Naive thymus-derived CD4-positive, alpha-beta T cell (primary cell): ENCODE measurements at regions not wholly inside any gene's neighbourhood (a gene's known extent, or its start where the extent isn't known, plus 50 kb on each side); places are given as distances from the start of the nearest gene placed in this dataset.

Source experiments
- ATAC-seq: fragments of 150-1000 bp; cut with Tn5 transposase; 2 replicates; pipeline ENCODE4 v1.10.0; 2021; ENCODE audit warnings: mild to moderate bottlenecking, moderate library complexity
- CTCF ChIA-PET: fragments of 350-600 bp; sonication (Branson Sonifier 250); formaldehyde crosslinking; loops from one replicate; lab custom pipeline; 2021; ENCODE audit warnings: antibody characterized with exemption; lab: Charles Lee
- POLR2A ChIA-PET: fragments of 350-600 bp; sonication (Branson Sonifier 250); formaldehyde crosslinking; loops from one replicate; lab custom pipeline; 2021; ENCODE audit warnings: antibody characterized with exemption, inconsistent platforms; lab: Charles Lee
- DNase-seq, 9 donors: peaks; one replicate each; pipeline versions ENCODE4 v3.0.0 to v3.0.0-alpha.2; 2020 to 2022; ENCODE audit warnings: mixed read lengths in 1 of 9
- H3K27ac ChIP-seq: one replicate; pipeline ENCODE4 v1.7.0; 2013; ENCODE audit warnings: mild to moderate bottlenecking, low read depth, low read length, moderate library complexity
- H3K27me3 ChIP-seq, 2 donors: one replicate each; pipeline ENCODE4 v1.7.0; 2013; ENCODE audit warnings: low read length in 2 of 2, mild to moderate bottlenecking in 2 of 2, moderate library complexity in 2 of 2; ENCODE audit not compliant: control insufficient read depth in 2 of 2, insufficient read depth in 2 of 2
- H3K36me3 ChIP-seq, 3 experiments: 1 replicate in 2 of 3; 2 replicates in 1 of 3; pipeline ENCODE4 v1.7.0; 2013; ENCODE audit warnings: low read length in 3 of 3, mild to moderate bottlenecking in 3 of 3, moderate library complexity in 1 of 3; ENCODE audit not compliant: insufficient read depth in 3 of 3, control insufficient read depth in 2 of 3
- H3K4me1 ChIP-seq, 2 donors: one replicate each; pipeline ENCODE4 v1.7.0; 2013; ENCODE audit warnings: low read length in 2 of 2, mild to moderate bottlenecking in 2 of 2, moderate library complexity in 1 of 2; ENCODE audit not compliant: control insufficient read depth in 2 of 2, insufficient read depth in 2 of 2
- H3K4me3 ChIP-seq: 2 replicates; pipeline ENCODE4 v1.7.0; 2013; ENCODE audit warnings: mild to moderate bottlenecking, low read length
- H3K9me3 ChIP-seq, 3 experiments: 1 replicate in 2 of 3; 2 replicates in 1 of 3; pipeline ENCODE4 v1.7.0; 2013; ENCODE audit warnings: low read length in 3 of 3; ENCODE audit not compliant: control insufficient read depth in 2 of 3
- H3K27ac Mint-ChIP-seq, 9 donors: one replicate each; pipeline ENCODE4 v1.8.0; 2020 to 2022; ENCODE audit warnings: mixed read lengths in 9 of 9, mild to moderate bottlenecking in 8 of 9, moderate library complexity in 5 of 9, inconsistent platforms in 2 of 9
- H3K27me3 Mint-ChIP-seq, 5 donors: one replicate each; pipeline ENCODE4 v1.8.0; 2021 to 2022; ENCODE audit warnings: mixed read lengths in 5 of 5, mild to moderate bottlenecking in 1 of 5
- H3K36me3 Mint-ChIP-seq, 5 donors: one replicate each; pipeline ENCODE4 v1.8.0; 2020 to 2022; ENCODE audit warnings: mixed read lengths in 5 of 5, mild to moderate bottlenecking in 3 of 5, inconsistent platforms in 1 of 5
- H3K4me1 Mint-ChIP-seq, 7 donors: one replicate each; pipeline ENCODE4 v1.8.0; 2020 to 2022; ENCODE audit warnings: mixed read lengths in 7 of 7, mild to moderate bottlenecking in 3 of 7, inconsistent platforms in 1 of 7
- H3K4me3 Mint-ChIP-seq, 10 donors: one replicate each; pipeline ENCODE4 v1.8.0; 2020 to 2022; ENCODE audit warnings: mild to moderate bottlenecking in 10 of 10, mixed read lengths in 10 of 10, moderate library complexity in 6 of 10, inconsistent platforms in 2 of 10
- H3K9me3 Mint-ChIP-seq, 11 donors: one replicate each; pipeline ENCODE4 v1.8.0; 2020 to 2022; ENCODE audit warnings: mixed read lengths in 11 of 11, mild to moderate bottlenecking in 4 of 11, inconsistent platforms in 1 of 11, moderate library complexity in 1 of 11
- intact Hi-C, 2 donors: fragments of 100-400 bp; cut with micrococcal nuclease; formaldehyde crosslinking; loops; one replicate each; pipeline ENCODE4 v1.15.1; 2023

DNA sequence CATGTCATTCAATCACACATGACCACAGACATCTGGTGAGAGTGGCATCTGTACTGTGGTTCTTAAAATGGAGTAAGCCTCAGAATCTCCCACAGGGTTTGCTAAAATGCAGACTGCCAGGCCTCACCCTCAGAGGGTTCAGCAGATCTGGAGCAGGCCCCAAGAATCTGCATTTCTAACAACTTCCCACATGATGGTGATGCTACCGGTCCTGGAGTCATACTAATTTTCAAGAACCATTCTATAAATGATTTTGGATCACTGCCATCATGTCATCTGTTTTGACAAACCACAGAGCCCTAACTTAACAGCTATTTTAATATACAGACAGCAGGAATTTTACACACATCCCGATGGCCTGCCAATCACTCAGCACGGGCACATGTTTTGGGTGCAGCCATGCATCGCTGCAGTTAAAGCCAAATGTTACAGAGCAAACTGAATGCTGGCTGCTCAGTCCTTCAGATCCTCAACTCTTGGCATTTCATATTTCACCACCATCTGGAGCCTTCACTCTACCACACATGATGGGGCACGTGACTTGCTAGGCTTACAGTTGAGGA lies 792.1 kb upstream of the AMELY start:
- CTCF ChIA-PET = no interaction called here
- DNase-seq (no peak), ATAC-seq (no peak)
- POLR2A ChIA-PET = no interaction called here
- peaks cover 0 to 6% (median 0%) of the 10 kb centered on the region in 5 donors for H3K27me3 Mint-ChIP-seq
- peaks cover 0 to 3% (median 0%) of the 10 kb centered on the region in 7 donors for H3K4me1 Mint-ChIP-seq
- no peak overlapping the region for H3K27ac ChIP-seq
- H3K27me3 ChIP-seq = no peaks in the 10 kb centered on the region
- H3K36me3 ChIP-seq = no peaks in the 10 kb centered on the region
- H3K27ac Mint-ChIP-seq = no peak overlapping the region
- no peaks in the 10 kb centered on the region for H3K36me3 Mint-ChIP-seq
- H3K4me3 Mint-ChIP-seq = no peak overlapping the region
- H3K4me3 ChIP-seq = no peak overlapping the region
- H3K4me1 ChIP-seq = no peaks in the 10 kb centered on the region
- H3K9me3 Mint-ChIP-seq = peaks cover 0 to 4% (median 0%) of the 10 kb centered on the region in 11 donors
- no peaks in the 10 kb centered on the region for H3K9me3 ChIP-seq
- intact Hi-C loops = no loop called here

DNA sequence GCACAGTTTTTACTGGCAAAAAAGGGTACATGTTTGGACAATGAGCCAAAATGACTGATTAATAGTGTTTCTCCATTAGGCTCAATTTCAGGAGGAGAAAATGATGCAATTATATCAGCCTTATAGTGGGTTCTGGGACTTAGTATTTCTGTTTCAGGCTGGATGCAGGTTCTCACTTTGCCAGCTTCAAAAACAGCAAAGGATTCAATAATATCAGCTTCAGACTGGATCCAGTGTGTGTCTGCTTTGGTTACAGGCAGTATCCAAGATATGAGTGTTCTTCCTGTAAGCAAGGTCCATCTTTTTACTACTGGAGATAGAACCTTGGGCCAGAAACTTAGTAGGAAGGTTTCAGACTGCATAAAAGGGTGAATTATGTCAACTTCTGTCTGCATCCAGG lies 790.9 kb upstream of the AMELY start:
- CTCF ChIA-PET = no interaction called here
- Mint-ChIP-seq H3K27me3 (peaks cover 0 to 4% (median 0%) of the 10 kb centered on the region in 5 donors), H3K36me3 (no peaks in the 10 kb centered on the region), H3K27ac (no peak overlapping the region), H3K9me3 (no peaks in the 10 kb centered on the region), H3K4me3 (no peak overlapping the region), H3K4me1 (peaks cover 0 to 3% (median 0%) of the 10 kb centered on the region in 7 donors)
- Histone ChIP-seq H3K4me3 (no peak overlapping the region), H3K4me1 (no peaks in the 10 kb centered on the region), H3K27ac (no peak overlapping the region), H3K27me3 (no peaks in the 10 kb centered on the region), H3K9me3 (no peaks in the 10 kb centered on the region), H3K36me3 (no peaks in the 10 kb centered on the region)
- POLR2A ChIA-PET = no interaction called here
- ATAC-seq (no peak), DNase-seq (no peak)
- intact Hi-C loops = no loop called here

DNA sequence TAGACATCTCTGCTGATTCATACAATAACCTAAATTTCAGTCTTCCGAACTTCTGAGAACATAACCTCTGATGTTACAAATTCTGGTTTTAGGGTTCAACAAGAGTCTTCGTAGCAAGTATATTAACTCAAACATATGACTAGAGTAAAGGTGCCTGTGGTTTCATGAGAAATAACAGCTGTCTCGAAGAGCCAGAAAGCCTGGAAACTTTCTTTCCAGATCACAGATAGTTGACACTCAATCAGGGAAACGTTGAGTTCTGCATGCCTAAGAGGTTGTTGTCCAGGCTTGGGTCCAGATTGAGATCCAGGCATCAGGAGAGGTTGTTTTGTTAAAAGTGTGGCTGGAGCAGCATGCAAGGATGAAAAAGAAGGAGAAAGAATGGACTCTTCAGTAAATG lies 790.1 kb upstream of the AMELY start:
- Mint-ChIP-seq H3K9me3 (no peaks in the 10 kb centered on the region), H3K27me3 (peaks cover 0 to 4% (median 0%) of the 10 kb centered on the region in 5 donors), H3K4me1 (peaks cover 0 to 3% (median 0%) of the 10 kb centered on the region in 7 donors), H3K27ac (no peak overlapping the region), H3K36me3 (no peaks in the 10 kb centered on the region), H3K4me3 (no peak overlapping the region)
- H3K4me3 ChIP-seq = no peak overlapping the region
- no peak for DNase-seq
- H3K27me3 ChIP-seq = no peaks in the 10 kb centered on the region
- intact Hi-C loops = no loop called here
- no peaks in the 10 kb centered on the region for H3K9me3 ChIP-seq
- ATAC-seq = no peak
- ChIA-PET CTCF (no interaction called here), POLR2A (no interaction called here)
- H3K36me3 ChIP-seq = no peaks in the 10 kb centered on the region
- H3K27ac ChIP-seq = no peak overlapping the region
- no peaks in the 10 kb centered on the region for H3K4me1 ChIP-seq

DNA sequence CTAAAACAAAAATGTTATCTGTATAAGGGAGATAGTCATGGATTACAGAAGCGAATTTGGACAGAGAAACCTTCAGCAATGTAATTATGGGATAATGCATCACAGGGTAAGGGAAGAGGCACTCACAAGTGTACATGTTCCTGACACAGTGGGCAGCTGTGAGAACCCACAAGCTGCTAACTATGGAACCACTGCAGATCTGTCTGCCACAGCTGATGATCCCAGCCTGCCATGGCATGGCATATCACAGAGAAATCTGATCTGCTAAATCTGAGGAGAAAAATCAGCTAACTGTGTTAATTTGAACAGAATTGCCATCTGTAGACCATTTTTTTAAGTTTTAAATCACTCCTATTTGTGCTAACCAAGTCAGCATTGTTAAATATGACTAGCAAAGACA lies 786.0 kb upstream of the AMELY start:
- Mint-ChIP-seq H3K36me3 (no peaks in the 10 kb centered on the region), H3K4me3 (no peak overlapping the region), H3K4me1 (peaks cover 0 to 3% (median 0%) of the 10 kb centered on the region in 7 donors), H3K9me3 (no peaks in the 10 kb centered on the region), H3K27ac (no peak overlapping the region), H3K27me3 (peaks cover 0 to 4% (median 0%) of the 10 kb centered on the region in 5 donors)
- no peak for ATAC-seq
- CTCF ChIA-PET = no interaction called here
- no peak for DNase-seq
- Histone ChIP-seq H3K4me3 (no peak overlapping the region), H3K4me1 (no peaks in the 10 kb centered on the region), H3K36me3 (no peaks in the 10 kb centered on the region), H3K9me3 (no peaks in the 10 kb centered on the region), H3K27me3 (no peaks in the 10 kb centered on the region), H3K27ac (no peak overlapping the region)
- intact Hi-C loops = no loop called here
- POLR2A ChIA-PET = no interaction called here

DNA sequence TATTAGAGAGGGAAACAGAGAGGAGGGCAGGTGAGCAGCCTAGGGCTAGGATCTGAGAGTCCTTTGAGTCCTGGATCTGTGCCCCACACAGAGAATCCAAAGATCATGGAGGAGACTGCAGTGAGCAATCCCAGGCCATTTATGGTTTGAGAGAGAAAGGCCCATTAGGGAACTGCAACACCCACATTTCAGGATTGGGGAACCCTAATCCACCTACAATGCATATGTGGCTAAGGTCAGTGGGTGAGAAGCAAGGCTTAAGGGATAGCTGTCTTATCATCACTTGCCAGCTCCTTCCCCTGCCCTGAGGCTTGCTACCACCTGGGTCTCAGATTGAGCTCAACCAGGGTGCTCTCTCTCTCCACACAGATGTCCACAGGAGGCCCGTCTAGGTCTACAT lies 781.1 kb upstream of the AMELY start:
- intact Hi-C loops = no loop called here
- Histone ChIP-seq H3K9me3 (no peaks in the 10 kb centered on the region), H3K27me3 (no peaks in the 10 kb centered on the region), H3K4me3 (no peak overlapping the region), H3K36me3 (no peaks in the 10 kb centered on the region), H3K27ac (no peak overlapping the region), H3K4me1 (no peaks in the 10 kb centered on the region)
- CTCF ChIA-PET = no interaction called here
- Mint-ChIP-seq H3K9me3 (no peaks in the 10 kb centered on the region), H3K4me3 (no peak overlapping the region), H3K27me3 (no peaks in the 10 kb centered on the region), H3K36me3 (no peaks in the 10 kb centered on the region), H3K27ac (no peak overlapping the region), H3K4me1 (no peaks in the 10 kb centered on the region)
- DNase-seq (no peak), ATAC-seq (no peak)
- POLR2A ChIA-PET = no interaction called here

DNA sequence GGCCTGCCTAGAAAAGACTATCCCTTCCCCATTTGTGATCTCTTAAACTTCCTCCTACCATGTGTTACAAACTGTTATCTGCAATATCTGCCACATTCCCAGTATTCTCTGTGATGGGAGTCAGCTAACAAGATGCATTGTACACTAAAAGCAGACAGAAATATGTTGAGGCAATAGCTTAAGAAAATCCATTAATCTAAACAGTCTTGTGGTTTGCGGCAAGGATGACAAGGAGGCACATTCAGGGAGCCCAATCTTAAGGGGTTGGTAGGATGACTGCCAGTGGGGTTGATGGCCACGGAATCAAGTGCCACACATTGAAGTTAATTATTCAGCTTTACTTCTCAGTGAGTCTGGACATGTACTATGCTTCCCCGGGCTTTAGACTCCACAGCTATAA lies 775.5 kb upstream of the AMELY start:
- Histone ChIP-seq H3K27ac (no peak overlapping the region), H3K4me3 (no peak overlapping the region), H3K36me3 (no peaks in the 10 kb centered on the region), H3K9me3 (no peaks in the 10 kb centered on the region), H3K4me1 (no peaks in the 10 kb centered on the region), H3K27me3 (no peaks in the 10 kb centered on the region)
- Mint-ChIP-seq H3K27me3 (peaks cover 0 to 5% (median 0%) of the 10 kb centered on the region in 5 donors), H3K9me3 (no peaks in the 10 kb centered on the region), H3K4me3 (no peak overlapping the region), H3K36me3 (no peaks in the 10 kb centered on the region), H3K4me1 (no peaks in the 10 kb centered on the region), H3K27ac (no peak overlapping the region)
- POLR2A ChIA-PET = no interaction called here
- CTCF ChIA-PET = no interaction called here
- DNase-seq = no peak
- intact Hi-C loops = no loop called here
- no peak for ATAC-seq

DNA sequence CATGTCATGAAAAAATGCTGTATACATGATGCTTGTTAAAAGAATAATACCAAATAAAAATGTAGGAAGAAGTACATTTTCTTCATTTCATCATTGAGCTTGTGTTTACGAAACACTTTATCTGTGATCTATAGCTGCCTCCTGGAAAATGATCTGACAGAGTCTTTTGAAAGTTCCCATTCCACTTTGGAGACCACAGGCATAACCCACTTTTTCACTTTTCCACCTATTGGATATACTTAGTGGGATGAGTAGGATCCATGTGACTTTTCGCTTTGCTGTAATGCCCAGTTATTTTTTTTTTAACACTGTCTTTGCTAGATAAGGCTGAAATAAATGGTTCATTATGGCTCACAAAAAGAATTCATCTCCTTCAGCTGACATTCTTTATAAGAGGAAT lies 773.0 kb upstream of the AMELY start:
- Mint-ChIP-seq H3K27me3 (peaks cover 0 to 5% (median 0%) of the 10 kb centered on the region in 5 donors), H3K9me3 (no peaks in the 10 kb centered on the region), H3K4me1 (no peaks in the 10 kb centered on the region), H3K27ac (no peak overlapping the region), H3K4me3 (no peak overlapping the region), H3K36me3 (no peaks in the 10 kb centered on the region)
- no peak overlapping the region for H3K4me3 ChIP-seq
- H3K27me3 ChIP-seq = no peaks in the 10 kb centered on the region
- no peaks in the 10 kb centered on the region for H3K4me1 ChIP-seq
- ChIA-PET CTCF (no interaction called here), POLR2A (no interaction called here)
- ATAC-seq = no peak
- no peak for DNase-seq
- H3K9me3 ChIP-seq = no peaks in the 10 kb centered on the region
- intact Hi-C loops = no loop called here
- H3K36me3 ChIP-seq = no peaks in the 10 kb centered on the region
- no peak overlapping the region for H3K27ac ChIP-seq
